GM12878 (cell line): ENCODE measurements at regions not wholly inside any gene's neighbourhood (a gene's known extent, or its start where the extent isn't known, plus 50 kb on each side); places are given as distances from the start of the nearest gene placed in this dataset.
A peak's percentile ranks its signal among the peaks of the same experiment; 100 is the strongest.

Experiments used
- BCL11A ChIP-seq: IDR thresholded peaks from 2 replicates; pipeline ENCODE4 v1.6.1; 2011; ENCODE audit warnings: low read depth, low read length
- CEBPB ChIP-seq, 2 experiments: fragments of 150-350 bp in 1 of 2; IDR thresholded peaks; 2 replicates each; pipeline ENCODE4 v1.6.1; 2012 to 2014; ENCODE audit warnings: low read depth in 2 of 2, low read length in 2 of 2, borderline replicate concordance in 1 of 2, inconsistent platforms in 1 of 2
- EED ChIP-seq: sonication (generic); IDR thresholded peaks from 2 replicates; pipeline ENCODE4 v1.6.1; 2016; ENCODE audit warnings: antibody characterized with exemption, low read depth
- HCFC1 ChIP-seq: fragments of 150-350 bp; IDR thresholded peaks from 2 replicates; pipeline ENCODE4 v1.6.1; 2014; ENCODE audit warnings: low read length
- HDAC2 ChIP-seq: fragments of 200-600 bp; sonication (generic); IDR thresholded peaks from 2 replicates; pipeline ENCODE4 v1.6.1; 2017
- MXI1 ChIP-seq: fragments of 150-350 bp; IDR thresholded peaks from 2 replicates; pipeline ENCODE4 v1.6.1; 2011; ENCODE audit warnings: low read depth, mild to moderate bottlenecking, inconsistent platforms, low read length, improper control_type of control experiment
- NFIC ChIP-seq: IDR thresholded peaks from 2 replicates; pipeline ENCODE4 v1.6.1; 2012; ENCODE audit warnings: low read depth, mild to moderate bottlenecking, inconsistent platforms, low read length, moderate library complexity
- NR2C2 ChIP-seq: IDR thresholded peaks from 2 replicates; pipeline ENCODE4 v1.6.1; 2011; ENCODE audit warnings: borderline replicate concordance, low read depth; ENCODE audit not compliant: control insufficient read depth, insufficient read length
- POU2F2 ChIP-seq: IDR thresholded peaks from 3 replicates; pipeline ENCODE4 v1.6.1; 2011; ENCODE audit warnings: low read depth, mild to moderate bottlenecking, low read length, borderline replicate concordance
- SIX5 ChIP-seq: IDR thresholded peaks from 2 replicates; pipeline ENCODE4 v1.6.1; 2011; ENCODE audit warnings: mild to moderate bottlenecking, low read depth, low read length, moderate library complexity; ENCODE audit not compliant: severe bottlenecking
- TAF1 ChIP-seq: IDR thresholded peaks from 2 replicates; pipeline ENCODE4 v1.6.1; 2011; ENCODE audit warnings: mild to moderate bottlenecking, low read depth, low read length, borderline replicate concordance
- ZNF217 ChIP-seq: fragments of 450-650 bp; IDR thresholded peaks from 2 replicates; pipeline ENCODE4 v1.6.1; 2017; ENCODE audit warnings: antibody characterized with exemption, mild to moderate bottlenecking
- TF ChIP-seq, protein P1 (sequence below): fragments of 450-650 bp; IDR thresholded peaks from 2 replicates; pipeline ENCODE4 v1.6.1; 2016; ENCODE audit warnings: mild to moderate bottlenecking, moderate library complexity, borderline replicate concordance
- TF ChIP-seq, protein P2 (sequence below): IDR thresholded peaks from 2 replicates; pipeline ENCODE4 v1.6.1; 2012; ENCODE audit warnings: low read depth, low read length, improper control_type of control experiment

DNA sequence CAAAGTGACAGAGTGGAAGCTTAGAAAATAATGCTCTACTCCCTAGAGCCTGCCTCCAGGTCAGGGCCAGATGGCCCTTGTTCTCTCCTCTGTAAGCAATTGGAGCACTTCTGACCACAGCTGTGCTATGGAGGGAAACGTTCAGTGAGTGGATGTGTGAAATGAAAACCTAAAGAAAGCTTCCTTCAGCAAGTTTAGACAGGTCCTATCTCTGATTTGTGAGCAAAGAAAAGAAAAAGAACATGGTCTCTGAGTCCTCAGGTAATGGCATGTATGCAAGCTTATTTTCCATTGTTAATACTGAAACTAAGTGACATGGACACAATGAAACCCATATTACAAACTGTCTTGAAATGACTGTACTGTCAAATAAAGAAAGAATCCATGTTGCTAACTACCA, 1486.8 kb downstream of the EFNB2 start (continued):
- TF ChIP-seq CEBPB (IDR thresholded peaks at IDR 0.05; ENCODE audit: borderline replicate concordance in 1 of 2, low read depth in 2 of 2, low read length in 2 of 2) (0 out of 4 replicates have a peak, but pooled peaks of 1 of the 2 experiments have one; percentile 22), SIX5 (no peak), MXI1 (no peak), EED (peak; percentile 76), POU2F2 (no peak), HDAC2 (no peak), NFIC (peak; percentile 96), NR2C2 (no peak), ZNF217 (0 out of 2 replicates have a peak, but pooled peaks have one; percentile 44), HCFC1 (no peak), BCL11A (peak; percentile 42; the same call in 1 of the 2 replicates), TAF1 (no peak)
- TF ChIP-seq, protein P1, sequence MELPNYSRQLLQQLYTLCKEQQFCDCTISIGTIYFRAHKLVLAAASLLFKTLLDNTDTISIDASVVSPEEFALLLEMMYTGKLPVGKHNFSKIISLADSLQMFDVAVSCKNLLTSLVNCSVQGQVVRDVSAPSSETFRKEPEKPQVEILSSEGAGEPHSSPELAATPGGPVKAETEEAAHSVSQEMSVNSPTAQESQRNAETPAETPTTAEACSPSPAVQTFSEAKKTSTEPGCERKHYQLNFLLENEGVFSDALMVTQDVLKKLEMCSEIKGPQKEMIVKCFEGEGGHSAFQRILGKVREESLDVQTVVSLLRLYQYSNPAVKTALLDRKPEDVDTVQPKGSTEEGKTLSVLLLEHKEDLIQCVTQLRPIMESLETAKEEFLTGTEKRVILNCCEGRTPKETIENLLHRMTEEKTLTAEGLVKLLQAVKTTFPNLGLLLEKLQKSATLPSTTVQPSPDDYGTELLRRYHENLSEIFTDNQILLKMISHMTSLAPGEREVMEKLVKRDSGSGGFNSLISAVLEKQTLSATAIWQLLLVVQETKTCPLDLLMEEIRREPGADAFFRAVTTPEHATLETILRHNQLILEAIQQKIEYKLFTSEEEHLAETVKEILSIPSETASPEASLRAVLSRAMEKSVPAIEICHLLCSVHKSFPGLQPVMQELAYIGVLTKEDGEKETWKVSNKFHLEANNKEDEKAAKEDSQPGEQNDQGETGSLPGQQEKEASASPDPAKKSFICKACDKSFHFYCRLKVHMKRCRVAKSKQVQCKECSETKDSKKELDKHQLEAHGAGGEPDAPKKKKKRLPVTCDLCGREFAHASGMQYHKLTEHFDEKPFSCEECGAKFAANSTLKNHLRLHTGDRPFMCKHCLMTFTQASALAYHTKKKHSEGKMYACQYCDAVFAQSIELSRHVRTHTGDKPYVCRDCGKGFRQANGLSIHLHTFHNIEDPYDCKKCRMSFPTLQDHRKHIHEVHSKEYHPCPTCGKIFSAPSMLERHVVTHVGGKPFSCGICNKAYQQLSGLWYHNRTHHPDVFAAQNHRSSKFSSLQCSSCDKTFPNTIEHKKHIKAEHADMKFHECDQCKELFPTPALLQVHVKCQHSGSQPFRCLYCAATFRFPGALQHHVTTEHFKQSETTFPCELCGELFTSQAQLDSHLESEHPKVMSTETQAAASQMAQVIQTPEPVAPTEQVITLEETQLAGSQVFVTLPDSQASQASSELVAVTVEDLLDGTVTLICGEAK = no peak
- TF ChIP-seq, protein P2, sequence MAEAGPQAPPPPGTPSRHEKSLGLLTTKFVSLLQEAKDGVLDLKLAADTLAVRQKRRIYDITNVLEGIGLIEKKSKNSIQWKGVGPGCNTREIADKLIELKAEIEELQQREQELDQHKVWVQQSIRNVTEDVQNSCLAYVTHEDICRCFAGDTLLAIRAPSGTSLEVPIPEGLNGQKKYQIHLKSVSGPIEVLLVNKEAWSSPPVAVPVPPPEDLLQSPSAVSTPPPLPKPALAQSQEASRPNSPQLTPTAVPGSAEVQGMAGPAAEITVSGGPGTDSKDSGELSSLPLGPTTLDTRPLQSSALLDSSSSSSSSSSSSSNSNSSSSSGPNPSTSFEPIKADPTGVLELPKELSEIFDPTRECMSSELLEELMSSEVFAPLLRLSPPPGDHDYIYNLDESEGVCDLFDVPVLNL = no peak
